Heart right ventricle (tissue), 16 donors: ENCODE measurements at regions not wholly inside any gene's neighbourhood (a gene's known extent, or its start where the extent isn't known, plus 50 kb on each side); places are given as distances from the start of the nearest gene placed in this dataset.

Experiments
- ATAC-seq, 8 donors: fragments of 200-7000 bp; cut with Tn5 transposase; one replicate each; pipeline ENCODE4 v1.9.1; 2020; ENCODE audit warnings: mild to moderate bottlenecking in 8 of 8, moderate library complexity in 8 of 8, moderate number of reproducible peaks in 1 of 8
- DNase-seq, 2 donors: peaks; one replicate each; pipeline ENCODE4 v3.0.0-alpha.2; 2020
- H3K27ac ChIP-seq, 10 donors: fragments of 200-600 bp; sonication (generic) in 2 of 10; one replicate each; pipeline versions ENCODE4 v1.5.0 to v1.8.0; 2020 to 2022; ENCODE audit warnings: mild to moderate bottlenecking in 3 of 10
- H3K27me3 ChIP-seq, 7 donors: fragments of 200-600 bp; one replicate each; pipeline ENCODE4 v1.8.0; 2021 to 2022; ENCODE audit warnings: mild to moderate bottlenecking in 2 of 7
- H3K36me3 ChIP-seq, 9 donors: fragments of 200-600 bp; sonication (generic) in 1 of 9; one replicate each; pipeline versions ENCODE4 v1.5.0 to v1.8.0; 2020 to 2022; ENCODE audit warnings: mild to moderate bottlenecking in 2 of 9
- H3K4me1 ChIP-seq, 9 donors: fragments of 200-600 bp; sonication (generic) in 1 of 9; one replicate each; pipeline versions ENCODE4 v1.5.0 to v1.8.0; 2020 to 2022; ENCODE audit warnings: mild to moderate bottlenecking in 4 of 9
- H3K4me3 ChIP-seq, 10 donors: fragments of 200-600 bp; sonication (generic) in 2 of 10; one replicate each; pipeline versions ENCODE4 v1.5.0 to v1.8.0; 2020 to 2022; ENCODE audit warnings: mild to moderate bottlenecking in 7 of 10, moderate library complexity in 2 of 10
- H3K9me3 ChIP-seq, 11 donors: fragments of 200-600 bp in 10 of 11; sonication (generic) in 2 of 11; one replicate each; pipeline versions ENCODE4 v1.5.0 to v1.8.0; 2013 to 2022; ENCODE audit warnings: mild to moderate bottlenecking in 2 of 11, control low read depth in 1 of 11, moderate library complexity in 1 of 11
- CTCF ChIP-seq, 9 donors: fragments of 200-600 bp; sonication (generic) in 2 of 9; IDR thresholded peaks; one replicate each; pipeline versions ENCODE4 v1.5.0 to v1.8.0; 2021 to 2022; ENCODE audit warnings: antibody characterized with exemption in 9 of 9, mild to moderate bottlenecking in 5 of 9, moderate library complexity in 1 of 9
- WGBS, 2 donors: extraction: QIAGEN DNeasy Blood & Tissue Kit; methylation state at CpG; one replicate each; pipeline ENCODE4 v1.1.7; 2013; ENCODE audit warnings: inconsistent platforms in 1 of 2; 5-methylcytosine and 5-hydroxymethylcytosine counted together
- intact Hi-C, 10 donors: fragments of 100-400 bp; cut with DNase I; formaldehyde crosslinking; loops; one replicate each; pipeline versions ENCODE4 v1.11.1 to v1.14.2; 2022
- donor health status: Arrhythmogenic right ventricular cardiomyopathy.
- donor health status: ischemic (EF 13 %, LVEDD 7.1; RV severe dilation, severe dysfunction).
- donor health status: healthy with polysubstance abuse.
- donor health status: DM: no; HTN: yes; CAD: no.
- donor health status: DM: no; HTN: no; CAD: no.
- donor health status: ischemic (EF 25% LVEDD 6.9; RV normal size, moderate dysfunction).
- donor health status: ischemic (EF 25% LVEDD 5.7; RV mildly dilated, moderate dysfunction).
- donor health status: healthy.
- donor health status: DM: yes; HTN: yes; CAD: no.
- donor health status: Ischemic cardiomyopathy.
- donor health status: ischemic (EF 35%, LVEDD 5.7; RV mildly dilated, moderate dysfunction).
- donor health status: nonischemic (EF 11% LVEDD 7.7; RV severe dilation, severe dysfunction).
- donor health status: DM: yes; HTN: yes; CAD: no.
- donor health status: PGD.
- donor health status: ischemic (EF 29% LVEDD 5.4; RV normal size, mild dysfunction).
- donor health status: nonischemic (EF 23%, LVEDD 6.1; RV moderate dilation, normal function).

- Histone ChIP-seq H3K36me3 (no peaks in the 10 kb centered on the region), H3K9me3 (no peaks in the 10 kb centered on the region), H3K27ac (no peak overlapping the region), H3K4me3 (no peak overlapping the region), H3K4me1 (no peaks in the 10 kb centered on the region), H3K27me3 (peaks cover 0 to 11% (median 0%) of the 10 kb centered on the region in 7 donors)
- 76 to 77% methylated on average over 3 of the region's 3 CpGs for WGBS, 2 donors
- no peak for TF ChIP-seq CTCF (IDR thresholded peaks at IDR 0.05)
- intact Hi-C loops: no loop called here
- ATAC-seq: no peak
- DNase-seq: no peak
These were observed 53.0 kb upstream of the STXBP5L start for GRCh38 chr3:120854908-120855526.

- H3K27me3 ChIP-seq: peaks cover 0 to 5% (median 0%) of the 10 kb centered on the region in 7 donors
- peak in 4 of 8 donors; percentile 41 to 63 (median 47) for ATAC-seq
- DNase-seq: peak; percentile 8 to 9
- H3K36me3 ChIP-seq: no peaks in the 10 kb centered on the region
- intact Hi-C loops: no loop called here
- WGBS, 2 donors: 45 to 51% methylated on average over 7 of the region's 7 CpGs
- no peaks in the 10 kb centered on the region for H3K4me1 ChIP-seq
- no peak overlapping the region for H3K27ac ChIP-seq
- TF ChIP-seq CTCF (IDR thresholded peaks at IDR 0.05): no peak
- H3K9me3 ChIP-seq: no peaks in the 10 kb centered on the region
- no peak overlapping the region for H3K4me3 ChIP-seq
These were observed 52.2 kb upstream of the STXBP5L start for GRCh38 chr3:120855665-120856437.
